HUDEP-2 (cell line): ENCODE measurements at regions not wholly inside any gene's neighbourhood (a gene's known extent, or its start where the extent isn't known, plus 50 kb on each side); places are given as distances from the start of the nearest gene placed in this dataset.

ENCODE experiments used
- DNase-seq, 76 experiments: peaks; one replicate each; lab custom pipeline; 2025; ENCODE audit not compliant: unreplicated experiment in 76 of 76; lab: John Stamatoyannopoulos, UW

GRCh38 chr14:101451166-101451565 is 110.1 kb upstream of the DIO3 start:
- no peak for DNase-seq

- no peak for DNase-seq
Measured at GRCh38 chr14:101453225-101453624, 108.1 kb upstream of the DIO3 start.

GRCh38 chr14:101454229-101454628 is 107.1 kb upstream of the DIO3 start:
- no peak for DNase-seq

GRCh38 chr14:101456246-101457175 is 104.8 kb upstream of the DIO3 start:
- DNase-seq: no peak

- no peak for DNase-seq
Measured at GRCh38 chr14:101457301-101457935, 103.9 kb upstream of the DIO3 start.

GRCh38 chr14:101457936-101458740 is 103.2 kb upstream of the DIO3 start:
- DNase-seq: no peak

GRCh38 chr14:101458741-101459550 is 102.3 kb upstream of the DIO3 start:
- DNase-seq: no peak

GRCh38 chr14:101459551-101459900 is 101.8 kb upstream of the DIO3 start:
- no peak for DNase-seq

- no peak for DNase-seq
Measured at GRCh38 chr14:101460521-101460920, 100.8 kb upstream of the DIO3 start.

GRCh38 chr14:101460986-101461750 is 100.1 kb upstream of the DIO3 start:
- no peak for DNase-seq

- DNase-seq: no peak
Measured at GRCh38 chr14:101461891-101462290, 99.4 kb upstream of the DIO3 start.

GRCh38 chr14:101462726-101463565 is 98.3 kb upstream of the DIO3 start:
- DNase-seq: peak in 1 of 76 experiments; percentile 3

- no peak for DNase-seq
Measured at GRCh38 chr14:101463566-101464171, 97.6 kb upstream of the DIO3 start.

GRCh38 chr14:101464310-101464983 is 96.8 kb upstream of the DIO3 start:
- no peak for DNase-seq

GRCh38 chr14:101464984-101465794 is 96.1 kb upstream of the DIO3 start:
- DNase-seq: no peak

- no peak for DNase-seq
Measured at GRCh38 chr14:101465795-101466448, 95.4 kb upstream of the DIO3 start.
